Endodermal cell (in vitro differentiated cells): ENCODE measurements at regions not wholly inside any gene's neighbourhood (a gene's known extent, or its start where the extent isn't known, plus 50 kb on each side); places are given as distances from the start of the nearest gene placed in this dataset.

Experiments used
- DNase-seq: peaks from one replicate; pipeline ENCODE4 v3.0.0-alpha.2; 2017
- H3K27ac ChIP-seq: 2 replicates; pipeline ENCODE4 v1.5.1; 2013; ENCODE audit warnings: mild to moderate bottlenecking, low read depth, low read length, moderate library complexity
- H3K27me3 ChIP-seq: 2 replicates; pipeline ENCODE4 v1.6.1; 2013; ENCODE audit warnings: mild to moderate bottlenecking, low read length, moderate library complexity; ENCODE audit not compliant: insufficient read depth, control insufficient read depth, poor library complexity, severe bottlenecking
- H3K36me3 ChIP-seq: 2 replicates; pipeline ENCODE4 v1.7.0; 2013; ENCODE audit warnings: mild to moderate bottlenecking, low read length, moderate library complexity; ENCODE audit not compliant: control insufficient read depth, insufficient read depth
- H3K4me1 ChIP-seq: one replicate; pipeline ENCODE4 v1.7.0; 2013; ENCODE audit warnings: low read length; ENCODE audit not compliant: control insufficient read depth, insufficient read depth
- H3K4me3 ChIP-seq: 2 replicates; pipeline ENCODE4 v1.5.1; 2013; ENCODE audit warnings: mild to moderate bottlenecking, low read length, moderate library complexity
- H3K9ac ChIP-seq: 2 replicates; pipeline ENCODE4 v1.6.1; 2013; ENCODE audit warnings: mild to moderate bottlenecking, low read length, moderate library complexity; ENCODE audit not compliant: poor library complexity, severe bottlenecking; ENCODE audit errors: extremely low read depth
- H3K9me3 ChIP-seq: 2 replicates; pipeline ENCODE4 v1.6.1; 2013; ENCODE audit warnings: mild to moderate bottlenecking, low read length, moderate library complexity; ENCODE audit not compliant: control insufficient read depth
- H3K27ac Mint-ChIP-seq: 2 replicates; pipeline ENCODE4 v1.8.0; 2020; ENCODE audit warnings: mixed read lengths
- H3K27me3 Mint-ChIP-seq: 2 replicates; pipeline ENCODE4 v1.8.0; 2021; ENCODE audit warnings: mild to moderate bottlenecking, mixed read lengths; ENCODE audit not compliant: insufficient read depth
- H3K36me3 Mint-ChIP-seq: 2 replicates; pipeline ENCODE4 v1.8.0; 2020; ENCODE audit warnings: low read depth, mixed read lengths
- H3K4me1 Mint-ChIP-seq: 2 replicates; pipeline ENCODE4 v1.8.0; 2020; ENCODE audit warnings: mixed read lengths
- H3K4me3 Mint-ChIP-seq: 2 replicates; pipeline ENCODE4 v1.8.0; 2020; ENCODE audit warnings: mild to moderate bottlenecking, moderate library complexity, mixed read lengths
- H3K9me3 Mint-ChIP-seq: 2 replicates; pipeline ENCODE4 v1.8.0; 2020; ENCODE audit warnings: mild to moderate bottlenecking, mixed read lengths
- CTCF ChIP-seq: fragments of 200-600 bp; sonication (generic); conservative IDR thresholded peaks from 2 replicates; pipeline ENCODE4 v1.5.0; 2021; ENCODE audit warnings: antibody characterized with exemption, mild to moderate bottlenecking
- WGBS, 2 experiments: methylation state at CpG; one replicate each; pipeline versions ENCODE4 v1.1.5 to v1.1.7; 2013; ENCODE audit warnings: missing lambda C conversion rate in 2 of 2, mixed read lengths in 1 of 2; ENCODE audit not compliant: insufficient coverage in 1 of 2, insufficient read length in 1 of 2; 5-methylcytosine and 5-hydroxymethylcytosine counted together

GRCh38 chr6:90967471-90967870, 380.6 kb upstream of the MAP3K7 start:
- 93 to 95% methylated on average over 2 to 3 of the region's 3 CpGs for WGBS, 2 experiments
- no peak for TF ChIP-seq CTCF
- peaks cover 2% of the 10 kb centered on the region for H3K27me3 Mint-ChIP-seq

GRCh38 chr6:90960324-90960723, 373.5 kb upstream of the MAP3K7 start:
- DNase-seq = no peak
- Mint-ChIP-seq H3K36me3 (no peaks in the 10 kb centered on the region), H3K9me3 (no peaks in the 10 kb centered on the region), H3K4me3 (no peak overlapping the region), H3K27ac (no peak overlapping the region), H3K27me3 (no peaks in the 10 kb centered on the region), H3K4me1 (no peaks in the 10 kb centered on the region)
- no peak overlapping the region for H3K9ac ChIP-seq
- TF ChIP-seq CTCF = no peak
- H3K27ac ChIP-seq = no peak overlapping the region
- WGBS, 2 experiments = 94 to 95% methylated on average over 2 of the region's 2 CpGs
- H3K9me3 ChIP-seq = no peaks in the 10 kb centered on the region
- H3K27me3 ChIP-seq = no peaks in the 10 kb centered on the region
- no peaks in the 10 kb centered on the region for H3K4me1 ChIP-seq
- H3K4me3 ChIP-seq = no peak overlapping the region
- H3K36me3 ChIP-seq = no peaks in the 10 kb centered on the region

More at GRCh38 chr6:90967471-90967870, 380.6 kb upstream of the MAP3K7 start:
- Histone ChIP-seq H3K27me3 (no peaks in the 10 kb centered on the region), H3K27ac (no peak overlapping the region), H3K9ac (no peak overlapping the region), H3K9me3 (peaks cover 6% of the 10 kb centered on the region), H3K4me1 (no peaks in the 10 kb centered on the region), H3K4me3 (no peak overlapping the region), H3K36me3 (no peaks in the 10 kb centered on the region)
- no peaks in the 10 kb centered on the region for H3K4me1 Mint-ChIP-seq
- no peaks in the 10 kb centered on the region for H3K9me3 Mint-ChIP-seq
- H3K27ac Mint-ChIP-seq = no peak overlapping the region
- no peaks in the 10 kb centered on the region for H3K36me3 Mint-ChIP-seq
- no peak overlapping the region for H3K4me3 Mint-ChIP-seq
- DNase-seq = no peak

GRCh38 chr6:90955246-90955645, 368.4 kb upstream of the MAP3K7 start:
- WGBS, 2 experiments = 88 to 100% methylated on average over 1 to 3 of the region's 3 CpGs
- no peak for TF ChIP-seq CTCF
- H3K27me3 ChIP-seq = no peaks in the 10 kb centered on the region
- DNase-seq = no peak
- H3K36me3 ChIP-seq = no peaks in the 10 kb centered on the region
- H3K9me3 ChIP-seq = no peaks in the 10 kb centered on the region
- H3K36me3 Mint-ChIP-seq = no peaks in the 10 kb centered on the region
- no peak overlapping the region for H3K4me3 Mint-ChIP-seq
- no peaks in the 10 kb centered on the region for H3K4me1 ChIP-seq
- H3K27ac ChIP-seq = no peak overlapping the region
- H3K4me3 ChIP-seq = no peak overlapping the region
- H3K27ac Mint-ChIP-seq = no peak overlapping the region
- H3K4me1 Mint-ChIP-seq = no peaks in the 10 kb centered on the region
- no peaks in the 10 kb centered on the region for H3K27me3 Mint-ChIP-seq
- no peak overlapping the region for H3K9ac ChIP-seq
- peaks cover 2% of the 10 kb centered on the region for H3K9me3 Mint-ChIP-seq
